Trophoblast cell (in vitro differentiated cells and primary cell): ENCODE measurements at regions not wholly inside any gene's neighbourhood (a gene's known extent, or its start where the extent isn't known, plus 50 kb on each side); places are given as distances from the start of the nearest gene placed in this dataset.
"Not testable (repeated sequence)": the region's sequence is repeated elsewhere in the genome, so short reads cannot be mapped to it uniquely, and the experiment has no call there.

Experiments used
- DNase-seq, 2 donors: peaks; one replicate each; pipeline ENCODE4 v3.0.0-alpha.2; 2016
- H2AFZ ChIP-seq: 2 replicates; pipeline ENCODE4 v1.6.1; 2013; ENCODE audit warnings: low read length, moderate library complexity, mild to moderate bottlenecking; ENCODE audit not compliant: insufficient read depth, poor library complexity
- H2AK5ac ChIP-seq: 2 replicates; pipeline ENCODE4 v1.6.1; 2013; ENCODE audit warnings: mild to moderate bottlenecking, low read length
- H2BK120ac ChIP-seq: 2 replicates; pipeline ENCODE4 v1.6.1; 2013; ENCODE audit warnings: low read length, mild to moderate bottlenecking, moderate library complexity; ENCODE audit not compliant: insufficient read depth, poor library complexity
- H2BK12ac ChIP-seq: 2 replicates; pipeline ENCODE4 v1.6.1; 2013; ENCODE audit warnings: mild to moderate bottlenecking, low read length, moderate library complexity
- H2BK5ac ChIP-seq: 2 replicates; pipeline ENCODE4 v1.6.1; 2013; ENCODE audit warnings: low read length, low read depth, moderate library complexity, mild to moderate bottlenecking; ENCODE audit not compliant: poor library complexity
- H3K14ac ChIP-seq: 2 replicates; pipeline ENCODE4 v1.6.1; 2013; ENCODE audit warnings: mild to moderate bottlenecking, low read length
- H3K18ac ChIP-seq: 2 replicates; pipeline ENCODE4 v1.6.1; 2013; ENCODE audit warnings: mild to moderate bottlenecking, low read length
- H3K23ac ChIP-seq: 2 replicates; pipeline ENCODE4 v1.6.1; 2013; ENCODE audit warnings: low read length
- H3K27ac ChIP-seq: 2 replicates; pipeline ENCODE4 v1.5.1; 2013; ENCODE audit warnings: low read depth, mild to moderate bottlenecking, inconsistent platforms, low read length, moderate library complexity
- H3K27me3 ChIP-seq: 2 replicates; pipeline ENCODE4 v1.6.1; 2013; ENCODE audit warnings: inconsistent platforms, mild to moderate bottlenecking, low read length, moderate library complexity; ENCODE audit not compliant: insufficient read depth
- H3K36me3 ChIP-seq, 2 experiments: 1 replicate in 1 of 2; 2 replicates in 1 of 2; pipeline ENCODE4 v1.6.1; 2013; ENCODE audit warnings: low read length in 2 of 2, mild to moderate bottlenecking in 2 of 2, moderate library complexity in 1 of 2; ENCODE audit not compliant: insufficient read depth in 2 of 2, control insufficient read depth in 1 of 2
- H3K4ac ChIP-seq: 2 replicates; pipeline ENCODE4 v1.6.1; 2013; ENCODE audit warnings: low read depth, mild to moderate bottlenecking, low read length, moderate library complexity
- H3K4me1 ChIP-seq, 2 experiments: 1 replicate in 1 of 2; 2 replicates in 1 of 2; pipeline ENCODE4 v1.6.1; 2013; ENCODE audit warnings: low read length in 2 of 2, mild to moderate bottlenecking in 2 of 2, moderate library complexity in 1 of 2; ENCODE audit not compliant: insufficient read depth in 2 of 2, control insufficient read depth in 1 of 2
- H3K4me2 ChIP-seq: 2 replicates; pipeline ENCODE4 v1.6.1; 2013; ENCODE audit warnings: inconsistent platforms, mild to moderate bottlenecking, low read length, moderate library complexity
- H3K4me3 ChIP-seq: 2 replicates; pipeline ENCODE4 v1.5.1; 2013; ENCODE audit warnings: mild to moderate bottlenecking, low read depth, low read length, inconsistent platforms
- H3K79me1 ChIP-seq: one replicate; pipeline ENCODE4 v1.6.1; 2013; ENCODE audit warnings: low read length
- H3K79me2 ChIP-seq: 2 replicates; pipeline ENCODE4 v1.6.1; 2013; ENCODE audit warnings: low read length, mild to moderate bottlenecking; ENCODE audit not compliant: control insufficient read depth, insufficient read depth, poor library complexity
- H3K9ac ChIP-seq: 2 replicates; pipeline ENCODE4 v1.6.1; 2013; ENCODE audit warnings: mild to moderate bottlenecking, low read length
- H3K9me3 ChIP-seq: 2 replicates; pipeline ENCODE4 v1.6.1; 2013; ENCODE audit warnings: low read depth, mild to moderate bottlenecking, control low read depth, inconsistent platforms, low read length; ENCODE audit not compliant: insufficient read depth
- H4K12ac ChIP-seq: 2 replicates; pipeline ENCODE4 v1.6.1; 2013; ENCODE audit warnings: low read depth, mild to moderate bottlenecking, low read length, moderate library complexity
- H4K8ac ChIP-seq: 2 replicates; pipeline ENCODE4 v1.6.1; 2013; ENCODE audit warnings: low read depth, mild to moderate bottlenecking, low read length, moderate library complexity
- H4K91ac ChIP-seq: one replicate; pipeline ENCODE4 v1.6.1; 2013; ENCODE audit warnings: low read depth, mild to moderate bottlenecking, low read length, moderate library complexity
- WGBS: extraction: QIAGEN DNeasy Blood & Tissue Kit; methylation state at CpG from one replicate; pipeline ENCODE4 v1.1.7; 2013; ENCODE audit warnings: missing lambda C conversion rate; ENCODE audit not compliant: insufficient read length, insufficient coverage; ENCODE audit errors: extremely low coverage; 5-methylcytosine and 5-hydroxymethylcytosine counted together

DNA sequence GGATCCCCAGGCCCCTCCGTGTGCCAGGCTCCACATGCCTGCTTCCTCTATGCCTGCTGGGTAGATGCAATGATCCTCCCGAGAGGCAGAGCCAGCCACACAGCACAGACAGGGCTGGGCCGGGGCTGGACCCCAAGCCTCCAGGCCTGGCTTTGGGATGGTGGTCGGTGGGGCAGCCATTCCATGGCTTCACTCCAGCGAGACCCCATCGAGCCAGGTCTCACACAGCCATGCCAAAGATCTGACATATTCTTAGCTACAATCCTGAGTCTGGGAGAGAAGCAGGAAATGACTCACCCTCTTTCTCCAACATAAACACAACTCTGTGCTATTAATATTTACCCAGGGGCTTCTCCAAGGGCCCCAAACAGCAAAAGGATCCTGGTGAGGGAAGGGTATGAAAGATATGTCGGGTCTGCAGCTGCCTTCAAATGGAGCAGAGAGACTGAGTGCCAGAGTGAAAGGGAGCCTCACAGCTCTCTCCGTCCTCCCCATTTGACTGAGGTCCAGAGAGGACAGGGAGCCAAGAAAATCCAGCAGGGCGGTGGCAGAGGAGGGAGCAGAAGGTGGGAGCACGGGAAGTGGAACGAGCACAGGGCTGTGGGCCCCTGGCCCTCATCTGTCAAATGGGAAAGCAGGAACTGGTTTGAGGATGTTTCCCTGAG lies 639.5 kb downstream of the MATN1 start:
- no peaks in the 10 kb centered on the region for H3K79me2 ChIP-seq
- no peak overlapping the region for H3K23ac ChIP-seq
- H3K79me1 ChIP-seq, result no peaks in the 10 kb centered on the region
- no CpG with 5 or more reads among the region's 11 CpGs for WGBS
- H3K4ac ChIP-seq, result no peak overlapping the region
- no peak overlapping the region for H3K4me3 ChIP-seq
- no peak overlapping the region for H2BK12ac ChIP-seq
- no peak overlapping the region for H3K14ac ChIP-seq
- no peak overlapping the region for H2AK5ac ChIP-seq
- H3K4me2 ChIP-seq, result no peak overlapping the region
- H4K12ac ChIP-seq, result no peak overlapping the region
- no peak overlapping the region for H3K18ac ChIP-seq
- H2BK5ac ChIP-seq, result no peak overlapping the region
- no peak overlapping the region for H2AFZ ChIP-seq
- H3K9me3 ChIP-seq, result no peaks in the 10 kb centered on the region
- no peak overlapping the region for H3K27ac ChIP-seq
- H4K91ac ChIP-seq, result no peak overlapping the region
- peaks cover 0 to 5% of the 10 kb centered on the region in 2 experiments for H3K4me1 ChIP-seq
- no peak overlapping the region for H3K9ac ChIP-seq
- no peak overlapping the region for H4K8ac ChIP-seq
- peak overlapping the region; percentile 15 for H2BK120ac ChIP-seq
- H3K27me3 ChIP-seq, result no peaks in the 10 kb centered on the region
- H3K36me3 ChIP-seq, result no peaks in the 10 kb centered on the region
- no peak for DNase-seq

DNA sequence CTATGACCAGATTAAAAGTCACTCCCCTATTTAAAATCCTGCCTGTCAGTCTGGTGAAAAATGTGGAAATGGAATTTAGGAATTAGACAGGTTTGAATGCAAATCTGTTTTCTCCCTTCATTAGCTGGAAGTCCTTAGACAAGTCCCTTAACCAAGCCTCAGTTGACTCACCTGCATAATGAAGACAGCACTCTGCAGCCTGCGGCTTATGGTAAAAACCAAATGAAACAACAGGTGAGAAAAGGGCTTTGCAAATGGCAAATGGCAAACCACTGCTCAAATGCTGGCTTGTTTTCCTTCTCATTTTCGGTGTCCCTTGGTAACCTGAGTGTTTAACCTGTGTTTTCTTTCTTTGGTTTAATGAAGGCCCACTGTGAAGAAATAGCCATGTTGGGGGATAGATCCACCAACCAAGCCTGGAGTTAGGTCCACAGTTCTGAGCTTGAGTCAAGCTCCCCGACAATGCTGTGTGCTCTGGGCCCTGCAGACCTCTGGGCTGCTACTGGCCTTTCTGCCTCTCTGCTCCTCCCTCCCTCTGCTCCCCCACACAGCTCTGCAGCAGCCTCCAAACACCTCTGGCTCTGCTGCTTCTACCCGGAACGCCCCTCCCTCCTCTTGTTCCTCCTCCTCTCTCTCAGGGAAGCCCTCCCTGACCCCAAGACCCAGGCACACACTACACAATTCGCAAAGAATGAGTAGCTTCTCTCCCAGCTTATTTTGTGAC lies 641.8 kb downstream of the MATN1 start:
- no peak overlapping the region for H3K18ac ChIP-seq
- no peak overlapping the region for H2AFZ ChIP-seq
- no CpG with 5 or more reads among the region's 6 CpGs for WGBS
- peaks cover 0 to 5% of the 10 kb centered on the region in 2 experiments for H3K4me1 ChIP-seq
- no peak overlapping the region for H3K23ac ChIP-seq
- H2BK5ac ChIP-seq, result no peak overlapping the region
- no peak overlapping the region for H3K27ac ChIP-seq
- H3K79me1 ChIP-seq, result no peaks in the 10 kb centered on the region
- no peak overlapping the region for H4K91ac ChIP-seq
- H3K4ac ChIP-seq, result no peak overlapping the region
- no peaks in the 10 kb centered on the region for H3K36me3 ChIP-seq
- H3K14ac ChIP-seq, result no peak overlapping the region
- no peak overlapping the region for H2BK120ac ChIP-seq
- no peaks in the 10 kb centered on the region for H3K79me2 ChIP-seq
- no peak overlapping the region for H4K8ac ChIP-seq
- H3K4me2 ChIP-seq, result no peak overlapping the region
- no peak overlapping the region for H3K4me3 ChIP-seq
- no peak overlapping the region for H4K12ac ChIP-seq
- DNase-seq, result no peak
- no peak overlapping the region for H2BK12ac ChIP-seq
- no peak overlapping the region for H2AK5ac ChIP-seq
- no peaks in the 10 kb centered on the region for H3K9me3 ChIP-seq
- H3K27me3 ChIP-seq, result no peaks in the 10 kb centered on the region
- H3K9ac ChIP-seq, result no peak overlapping the region

DNA sequence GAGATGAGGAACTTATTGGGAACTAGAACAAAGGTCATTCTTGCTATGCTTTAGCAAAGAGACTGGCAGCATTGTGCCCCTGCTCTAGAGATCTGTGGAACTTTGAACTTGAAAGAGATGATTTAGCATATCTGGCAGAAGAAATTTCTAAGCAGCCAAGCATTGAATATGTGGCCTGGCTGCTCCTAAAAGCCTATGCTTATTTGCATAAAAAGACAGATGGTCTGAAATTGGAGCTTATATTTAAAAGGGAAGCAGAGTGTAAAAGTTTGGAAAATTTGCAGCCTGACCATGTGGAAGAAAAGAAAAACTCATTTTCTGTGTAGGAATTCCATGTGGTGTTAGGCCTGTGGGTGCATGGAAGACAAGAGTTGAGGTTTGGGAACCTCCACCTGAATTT lies 647.5 kb downstream of the MATN1 start:
- H2AK5ac ChIP-seq, H3K79me2 ChIP-seq, H3K23ac ChIP-seq, H3K4me3 ChIP-seq, H3K27me3 ChIP-seq, H3K36me3 ChIP-seq, H4K12ac ChIP-seq, H2BK120ac ChIP-seq, H2BK12ac ChIP-seq, H3K4me2 ChIP-seq, H3K79me1 ChIP-seq, H2BK5ac ChIP-seq, H3K4me1 ChIP-seq, H3K4ac ChIP-seq, H2AFZ ChIP-seq, H3K9me3 ChIP-seq, H3K18ac ChIP-seq, H3K9ac ChIP-seq, H4K8ac ChIP-seq, H3K27ac ChIP-seq, H4K91ac ChIP-seq, H3K14ac ChIP-seq, DNase-seq: not testable (repeated sequence)

DNA sequence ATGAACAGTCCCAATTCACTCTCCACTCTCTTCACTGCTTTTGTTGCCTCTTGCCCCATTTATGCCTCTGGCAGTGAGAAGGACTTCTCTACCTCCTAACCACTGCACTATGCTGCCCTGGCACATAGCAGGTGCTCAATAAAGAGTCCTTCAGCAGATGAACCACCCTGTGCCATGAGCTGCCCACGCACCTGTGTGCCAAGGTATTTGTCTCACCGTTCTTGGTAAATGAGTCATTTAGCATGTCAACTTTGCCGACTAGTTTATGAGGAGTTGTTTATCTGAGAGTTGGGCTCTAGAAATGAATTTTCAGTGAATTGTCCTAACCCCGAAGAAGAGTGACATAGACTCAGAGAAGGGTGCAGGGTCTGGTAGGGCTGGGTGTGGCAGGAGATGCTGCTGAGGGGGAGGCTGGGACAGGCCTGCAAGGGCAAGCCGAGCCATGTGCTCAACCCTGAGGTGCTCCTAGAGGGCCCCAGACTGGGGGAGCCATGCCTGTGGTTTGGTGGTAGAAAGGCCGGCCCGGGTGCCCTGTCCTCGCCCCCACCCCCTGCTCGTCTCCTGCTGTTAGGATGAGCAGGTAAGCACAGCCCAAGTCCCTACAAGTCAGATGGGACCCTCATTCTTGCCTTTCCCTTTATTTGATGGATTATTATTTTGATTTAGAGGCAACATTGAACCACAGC lies 654.5 kb downstream of the MATN1 start:
- Histone ChIP-seq H2AK5ac (no peak overlapping the region), H3K79me2 (no peaks in the 10 kb centered on the region), H2AFZ (no peak overlapping the region), H3K36me3 (no peaks in the 10 kb centered on the region), H4K8ac (no peak overlapping the region), H2BK120ac (no peak overlapping the region), H3K4me3 (no peak overlapping the region), H4K91ac (no peak overlapping the region), H3K4ac (no peak overlapping the region), H3K27ac (no peak overlapping the region), H3K23ac (no peak overlapping the region), H3K4me1 (no peaks in the 10 kb centered on the region), H3K18ac (no peak overlapping the region), H3K27me3 (no peaks in the 10 kb centered on the region), H3K79me1 (no peaks in the 10 kb centered on the region), H3K9ac (no peak overlapping the region), H2BK12ac (no peak overlapping the region), H3K9me3 (peaks cover 4% of the 10 kb centered on the region), H2BK5ac (no peak overlapping the region), H3K14ac (no peak overlapping the region), H3K4me2 (no peak overlapping the region), H4K12ac (no peak overlapping the region)
- no CpG with 5 or more reads among the region's 9 CpGs for WGBS
- DNase-seq, result no peak
